WTC11 (cell line): ENCODE measurements at regions not wholly inside any gene's neighbourhood (a gene's known extent, or its start where the extent isn't known, plus 50 kb on each side); places are given as distances from the start of the nearest gene placed in this dataset.

Source experiments
- ATAC-seq: fragments of 200-7000 bp; cut with Tn5 transposase; 2 replicates; pipeline ENCODE4 v1.10.0; 2021; ENCODE audit warnings: mild to moderate bottlenecking, moderate library complexity
- CTCF ChIA-PET: fragments of 300-600 bp; sonication (Branson Sonifier 250); formaldehyde crosslinking; loops from one replicate; lab custom pipeline; 2021; ENCODE audit warnings: antibody characterized with exemption; lab: Charles Lee
- POLR2A ChIA-PET: fragments of 350-600 bp; sonication (Branson Sonifier 250); formaldehyde crosslinking; loops from one replicate; lab custom pipeline; 2021; ENCODE audit warnings: antibody characterized with exemption; lab: Charles Lee
- DNase-seq: peaks from one replicate; pipeline ENCODE4 v3.0.0; 2021; ENCODE audit warnings: low spot score
- H3K27ac Mint-ChIP-seq: 2 replicates; pipeline ENCODE4 v1.8.0; 2021; ENCODE audit warnings: mixed read lengths
- H3K27me3 Mint-ChIP-seq: 2 replicates; pipeline ENCODE4 v1.8.0; 2021; ENCODE audit warnings: low read depth, mild to moderate bottlenecking, moderate library complexity, mixed read lengths
- H3K36me3 Mint-ChIP-seq: 2 replicates; pipeline ENCODE4 v1.8.0; 2021; ENCODE audit warnings: mixed read lengths
- H3K4me1 Mint-ChIP-seq: 2 replicates; pipeline ENCODE4 v1.8.0; 2022; ENCODE audit warnings: mixed read lengths
- H3K4me3 Mint-ChIP-seq: 2 replicates; pipeline ENCODE4 v1.8.0; 2021; ENCODE audit warnings: mild to moderate bottlenecking, moderate library complexity, mixed read lengths
- H3K9me3 Mint-ChIP-seq: 2 replicates; pipeline ENCODE4 v1.8.0; 2021; ENCODE audit warnings: mixed read lengths
- CBFB ChIP-seq: sonication (generic); formaldehyde crosslinking; IDR thresholded peaks from 2 replicates; pipeline ENCODE4 v1.8.1; 2022; ENCODE audit warnings: mild to moderate bottlenecking, low read depth, missing genetic modification reagents
- CDX4 ChIP-seq: fragments of 250-450 bp; sonication (Bioruptor Pico); IDR thresholded peaks from 2 replicates; pipeline ENCODE4 v1.9.0; 2021; ENCODE audit warnings: moderate library complexity, mild to moderate bottlenecking, inconsistent platforms, borderline replicate concordance
- FOXK1 ChIP-seq: sonication (generic); formaldehyde crosslinking; IDR thresholded peaks from 2 replicates; pipeline ENCODE4 v1.8.0; 2022; ENCODE audit warnings: mild to moderate bottlenecking, moderate library complexity, missing genetic modification reagents
- GABPB1 ChIP-seq: sonication (generic); formaldehyde crosslinking; IDR thresholded peaks from 2 replicates; pipeline ENCODE4 v1.8.1; 2023; ENCODE audit warnings: mild to moderate bottlenecking, missing genetic modification reagents
- OVOL2 ChIP-seq: fragments of 250-450 bp; sonication (Bioruptor Pico); IDR thresholded peaks from 2 replicates; pipeline ENCODE4 v1.9.0; 2021; ENCODE audit warnings: mild to moderate bottlenecking, borderline replicate concordance
- SMAD4 ChIP-seq: sonication (generic); formaldehyde crosslinking; IDR thresholded peaks from 2 replicates; pipeline ENCODE4 v1.8.0; 2022; ENCODE audit warnings: mild to moderate bottlenecking, missing genetic modification reagents
- SOX15 ChIP-seq: fragments of 250-450 bp; sonication (Bioruptor Pico); IDR thresholded peaks from 2 replicates; pipeline ENCODE4 v1.9.0; 2021; ENCODE audit warnings: mild to moderate bottlenecking
- SP1 ChIP-seq: sonication (generic); formaldehyde crosslinking; conservative IDR thresholded peaks from 2 replicates; pipeline ENCODE4 v1.8.1; 2022; ENCODE audit warnings: missing genetic modification reagents
- STAT6 ChIP-seq: sonication (generic); formaldehyde crosslinking; conservative IDR thresholded peaks from 2 replicates; pipeline ENCODE4 v1.8.1; 2023; ENCODE audit warnings: mild to moderate bottlenecking, low read depth, missing genetic modification reagents, moderate library complexity
- ZBTB21 ChIP-seq: sonication (generic); formaldehyde crosslinking; IDR thresholded peaks from 2 replicates; pipeline ENCODE4 v1.8.1; 2023; ENCODE audit warnings: mild to moderate bottlenecking, missing genetic modification reagents, borderline replicate concordance
- ZNF121 ChIP-seq: sonication (generic); formaldehyde crosslinking; IDR thresholded peaks from 2 replicates; pipeline ENCODE4 v1.8.0; 2023; ENCODE audit warnings: missing genetic modification reagents
- ZNF138 ChIP-seq: sonication (generic); formaldehyde crosslinking; conservative IDR thresholded peaks from 2 replicates; pipeline ENCODE4 v1.8.1; 2022; ENCODE audit warnings: mild to moderate bottlenecking, moderate library complexity, missing genetic modification reagents
- ZNF317 ChIP-seq: sonication (generic); formaldehyde crosslinking; IDR thresholded peaks from 2 replicates; pipeline ENCODE4 v1.8.1; 2023; ENCODE audit warnings: low read depth, mild to moderate bottlenecking, moderate library complexity, missing genetic modification reagents, borderline replicate concordance
- TF ChIP-seq, protein P1 (sequence below): sonication (generic); formaldehyde crosslinking; IDR thresholded peaks from 2 replicates; pipeline ENCODE4 v1.8.1; 2022; ENCODE audit warnings: low read depth, missing genetic modification reagents, borderline replicate concordance
- TF ChIP-seq, protein P2 (sequence below): sonication (generic); formaldehyde crosslinking; IDR thresholded peaks from 2 replicates; pipeline ENCODE4 v1.8.1; 2023; ENCODE audit warnings: mild to moderate bottlenecking, moderate library complexity, missing genetic modification reagents
- TF ChIP-seq, protein P3 (sequence below): sonication (generic); formaldehyde crosslinking; IDR thresholded peaks from 2 replicates; pipeline ENCODE4 v1.8.1; 2023; ENCODE audit warnings: mild to moderate bottlenecking, missing genetic modification reagents
- TF ChIP-seq, protein P4 (sequence below): fragments of 200-600 bp; IDR thresholded peaks from 2 replicates; pipeline ENCODE4 v1.8.0; 2022; ENCODE audit warnings: antibody characterized with exemption
- TF ChIP-seq, protein P5 (sequence below): sonication (generic); formaldehyde crosslinking; IDR thresholded peaks from 2 replicates; pipeline ENCODE4 v1.8.1; 2022; ENCODE audit warnings: low read depth, mild to moderate bottlenecking, moderate library complexity, missing genetic modification reagents, borderline replicate concordance
- TF ChIP-seq, protein P6 (sequence below): sonication (generic); formaldehyde crosslinking; IDR thresholded peaks from 2 replicates; pipeline ENCODE4 v1.8.1; 2023; ENCODE audit warnings: mild to moderate bottlenecking, missing genetic modification reagents

- Mint-ChIP-seq H3K27ac (no peak overlapping the region), H3K4me3 (no peak overlapping the region), H3K36me3 (no peaks in the 10 kb centered on the region), H3K9me3 (no peaks in the 10 kb centered on the region), H3K4me1 (no peaks in the 10 kb centered on the region)
- ATAC-seq (no peak), DNase-seq (no peak)
- CTCF ChIA-PET: no interaction called here
- POLR2A ChIA-PET: no interaction called here
- TF ChIP-seq SOX15 (no peak), ZNF121 (CRISPR knock-in tag) (no peak)
- TF ChIP-seq, protein P1, sequence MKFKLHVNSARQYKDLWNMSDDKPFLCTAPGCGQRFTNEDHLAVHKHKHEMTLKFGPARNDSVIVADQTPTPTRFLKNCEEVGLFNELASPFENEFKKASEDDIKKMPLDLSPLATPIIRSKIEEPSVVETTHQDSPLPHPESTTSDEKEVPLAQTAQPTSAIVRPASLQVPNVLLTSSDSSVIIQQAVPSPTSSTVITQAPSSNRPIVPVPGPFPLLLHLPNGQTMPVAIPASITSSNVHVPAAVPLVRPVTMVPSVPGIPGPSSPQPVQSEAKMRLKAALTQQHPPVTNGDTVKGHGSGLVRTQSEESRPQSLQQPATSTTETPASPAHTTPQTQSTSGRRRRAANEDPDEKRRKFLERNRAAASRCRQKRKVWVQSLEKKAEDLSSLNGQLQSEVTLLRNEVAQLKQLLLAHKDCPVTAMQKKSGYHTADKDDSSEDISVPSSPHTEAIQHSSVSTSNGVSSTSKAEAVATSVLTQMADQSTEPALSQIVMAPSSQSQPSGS: no peak
- TF ChIP-seq, protein P2, sequence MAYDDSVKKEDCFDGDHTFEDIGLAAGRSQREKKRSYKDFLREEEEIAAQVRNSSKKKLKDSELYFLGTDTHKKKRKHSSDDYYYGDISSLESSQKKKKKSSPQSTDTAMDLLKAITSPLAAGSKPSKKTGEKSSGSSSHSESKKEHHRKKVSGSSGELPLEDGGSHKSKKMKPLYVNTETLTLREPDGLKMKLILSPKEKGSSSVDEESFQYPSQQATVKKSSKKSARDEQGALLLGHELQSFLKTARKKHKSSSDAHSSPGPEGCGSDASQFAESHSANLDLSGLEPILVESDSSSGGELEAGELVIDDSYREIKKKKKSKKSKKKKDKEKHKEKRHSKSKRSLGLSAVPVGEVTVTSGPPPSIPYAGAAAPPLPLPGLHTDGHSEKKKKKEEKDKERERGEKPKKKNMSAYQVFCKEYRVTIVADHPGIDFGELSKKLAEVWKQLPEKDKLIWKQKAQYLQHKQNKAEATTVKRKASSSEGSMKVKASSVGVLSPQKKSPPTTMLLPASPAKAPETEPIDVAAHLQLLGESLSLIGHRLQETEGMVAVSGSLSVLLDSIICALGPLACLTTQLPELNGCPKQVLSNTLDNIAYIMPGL (CRISPR knock-in tag): no peak
- TF ChIP-seq, all 79 proteins: peak for 0
- H3K27me3 Mint-ChIP-seq: no peaks in the 10 kb centered on the region; the same call in 1 of the 2 replicates
These were observed 530.5 kb downstream of the KCNA4 start for GRCh38 chr11:29486301-29486700.

DNA sequence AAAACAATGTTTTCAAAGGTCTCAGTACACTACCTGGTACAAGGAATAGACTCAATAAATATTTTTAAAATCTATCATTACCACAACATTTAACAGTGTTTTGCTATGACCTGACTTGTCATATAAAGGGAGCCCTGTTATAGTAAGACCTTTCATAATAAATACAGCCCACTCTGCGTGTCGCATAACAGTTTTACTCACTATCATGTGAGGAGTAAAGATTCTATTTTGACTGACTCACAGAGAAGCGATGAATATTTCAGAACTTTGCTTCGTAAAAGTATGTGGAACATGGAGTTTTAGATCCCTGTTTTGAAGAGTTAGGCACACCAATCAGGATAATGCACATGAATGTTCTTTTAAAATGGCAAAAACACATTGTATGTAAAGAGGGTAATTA is 531.2 kb downstream of the KCNA4 start:
- CTCF ChIA-PET: no interaction called here
- H3K27ac Mint-ChIP-seq: no peak overlapping the region
- ATAC-seq: no peak
- H3K9me3 Mint-ChIP-seq: no peaks in the 10 kb centered on the region
- H3K27me3 Mint-ChIP-seq: no peaks in the 10 kb centered on the region; the same call in 1 of the 2 replicates
- H3K4me1 Mint-ChIP-seq: no peaks in the 10 kb centered on the region
- H3K4me3 Mint-ChIP-seq: no peak overlapping the region
- POLR2A ChIA-PET: no interaction called here
- no peak for DNase-seq
- no peak for TF ChIP-seq ZNF317 (CRISPR knock-in tag)
- TF ChIP-seq, protein P3, sequence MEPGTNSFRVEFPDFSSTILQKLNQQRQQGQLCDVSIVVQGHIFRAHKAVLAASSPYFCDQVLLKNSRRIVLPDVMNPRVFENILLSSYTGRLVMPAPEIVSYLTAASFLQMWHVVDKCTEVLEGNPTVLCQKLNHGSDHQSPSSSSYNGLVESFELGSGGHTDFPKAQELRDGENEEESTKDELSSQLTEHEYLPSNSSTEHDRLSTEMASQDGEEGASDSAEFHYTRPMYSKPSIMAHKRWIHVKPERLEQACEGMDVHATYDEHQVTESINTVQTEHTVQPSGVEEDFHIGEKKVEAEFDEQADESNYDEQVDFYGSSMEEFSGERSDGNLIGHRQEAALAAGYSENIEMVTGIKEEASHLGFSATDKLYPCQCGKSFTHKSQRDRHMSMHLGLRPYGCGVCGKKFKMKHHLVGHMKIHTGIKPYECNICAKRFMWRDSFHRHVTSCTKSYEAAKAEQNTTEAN (CRISPR knock-in tag): no peak
- no peak for TF ChIP-seq SOX15
- TF ChIP-seq STAT6 (CRISPR knock-in tag): no peak
- no peak for TF ChIP-seq FOXK1
- no peak for TF ChIP-seq CBFB
- no peak for TF ChIP-seq SP1
- no peaks in the 10 kb centered on the region for H3K36me3 Mint-ChIP-seq

GRCh38 chr11:29484548-29484947 is 532.3 kb downstream of the KCNA4 start:
- CTCF ChIA-PET: no interaction called here
- H3K27me3 Mint-ChIP-seq: no peaks in the 10 kb centered on the region; the same call in 1 of the 2 replicates
- H3K9me3 Mint-ChIP-seq: no peaks in the 10 kb centered on the region
- POLR2A ChIA-PET: no interaction called here
- no peak for ATAC-seq
- no peaks in the 10 kb centered on the region for H3K4me1 Mint-ChIP-seq
- no peaks in the 10 kb centered on the region for H3K36me3 Mint-ChIP-seq
- no peak for DNase-seq
- H3K4me3 Mint-ChIP-seq: no peak overlapping the region
- H3K27ac Mint-ChIP-seq: no peak overlapping the region
- TF ChIP-seq, protein P4, sequence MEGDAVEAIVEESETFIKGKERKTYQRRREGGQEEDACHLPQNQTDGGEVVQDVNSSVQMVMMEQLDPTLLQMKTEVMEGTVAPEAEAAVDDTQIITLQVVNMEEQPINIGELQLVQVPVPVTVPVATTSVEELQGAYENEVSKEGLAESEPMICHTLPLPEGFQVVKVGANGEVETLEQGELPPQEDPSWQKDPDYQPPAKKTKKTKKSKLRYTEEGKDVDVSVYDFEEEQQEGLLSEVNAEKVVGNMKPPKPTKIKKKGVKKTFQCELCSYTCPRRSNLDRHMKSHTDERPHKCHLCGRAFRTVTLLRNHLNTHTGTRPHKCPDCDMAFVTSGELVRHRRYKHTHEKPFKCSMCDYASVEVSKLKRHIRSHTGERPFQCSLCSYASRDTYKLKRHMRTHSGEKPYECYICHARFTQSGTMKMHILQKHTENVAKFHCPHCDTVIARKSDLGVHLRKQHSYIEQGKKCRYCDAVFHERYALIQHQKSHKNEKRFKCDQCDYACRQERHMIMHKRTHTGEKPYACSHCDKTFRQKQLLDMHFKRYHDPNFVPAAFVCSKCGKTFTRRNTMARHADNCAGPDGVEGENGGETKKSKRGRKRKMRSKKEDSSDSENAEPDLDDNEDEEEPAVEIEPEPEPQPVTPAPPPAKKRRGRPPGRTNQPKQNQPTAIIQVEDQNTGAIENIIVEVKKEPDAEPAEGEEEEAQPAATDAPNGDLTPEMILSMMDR: no peak
- TF ChIP-seq, protein P5, sequence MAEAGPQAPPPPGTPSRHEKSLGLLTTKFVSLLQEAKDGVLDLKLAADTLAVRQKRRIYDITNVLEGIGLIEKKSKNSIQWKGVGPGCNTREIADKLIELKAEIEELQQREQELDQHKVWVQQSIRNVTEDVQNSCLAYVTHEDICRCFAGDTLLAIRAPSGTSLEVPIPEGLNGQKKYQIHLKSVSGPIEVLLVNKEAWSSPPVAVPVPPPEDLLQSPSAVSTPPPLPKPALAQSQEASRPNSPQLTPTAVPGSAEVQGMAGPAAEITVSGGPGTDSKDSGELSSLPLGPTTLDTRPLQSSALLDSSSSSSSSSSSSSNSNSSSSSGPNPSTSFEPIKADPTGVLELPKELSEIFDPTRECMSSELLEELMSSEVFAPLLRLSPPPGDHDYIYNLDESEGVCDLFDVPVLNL: no peak
- no peak for TF ChIP-seq ZNF138 (CRISPR knock-in tag)
- no peak for TF ChIP-seq ZBTB21 (CRISPR knock-in tag)
- TF ChIP-seq ZNF121 (CRISPR knock-in tag): no peak
- TF ChIP-seq OVOL2 (CRISPR knock-in tag): no peak
- TF ChIP-seq SOX15: no peak
- TF ChIP-seq CDX4 (CRISPR knock-in tag): no peak
- TF ChIP-seq, protein P6, sequence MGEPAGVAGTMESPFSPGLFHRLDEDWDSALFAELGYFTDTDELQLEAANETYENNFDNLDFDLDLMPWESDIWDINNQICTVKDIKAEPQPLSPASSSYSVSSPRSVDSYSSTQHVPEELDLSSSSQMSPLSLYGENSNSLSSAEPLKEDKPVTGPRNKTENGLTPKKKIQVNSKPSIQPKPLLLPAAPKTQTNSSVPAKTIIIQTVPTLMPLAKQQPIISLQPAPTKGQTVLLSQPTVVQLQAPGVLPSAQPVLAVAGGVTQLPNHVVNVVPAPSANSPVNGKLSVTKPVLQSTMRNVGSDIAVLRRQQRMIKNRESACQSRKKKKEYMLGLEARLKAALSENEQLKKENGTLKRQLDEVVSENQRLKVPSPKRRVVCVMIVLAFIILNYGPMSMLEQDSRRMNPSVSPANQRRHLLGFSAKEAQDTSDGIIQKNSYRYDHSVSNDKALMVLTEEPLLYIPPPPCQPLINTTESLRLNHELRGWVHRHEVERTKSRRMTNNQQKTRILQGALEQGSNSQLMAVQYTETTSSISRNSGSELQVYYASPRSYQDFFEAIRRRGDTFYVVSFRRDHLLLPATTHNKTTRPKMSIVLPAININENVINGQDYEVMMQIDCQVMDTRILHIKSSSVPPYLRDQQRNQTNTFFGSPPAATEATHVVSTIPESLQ (CRISPR knock-in tag): no peak
- TF ChIP-seq GABPB1 (CRISPR knock-in tag): no peak
- no peak for TF ChIP-seq SMAD4 (CRISPR knock-in tag)
